ENCODE measurements at regions not wholly inside any gene's neighbourhood (a gene's known extent, or its start where the extent isn't known, plus 50 kb on each side); places are given as distances from the start of the nearest gene placed in this dataset.
A peak's percentile ranks its signal among the peaks of the same experiment; 100 is the strongest.

DNA sequence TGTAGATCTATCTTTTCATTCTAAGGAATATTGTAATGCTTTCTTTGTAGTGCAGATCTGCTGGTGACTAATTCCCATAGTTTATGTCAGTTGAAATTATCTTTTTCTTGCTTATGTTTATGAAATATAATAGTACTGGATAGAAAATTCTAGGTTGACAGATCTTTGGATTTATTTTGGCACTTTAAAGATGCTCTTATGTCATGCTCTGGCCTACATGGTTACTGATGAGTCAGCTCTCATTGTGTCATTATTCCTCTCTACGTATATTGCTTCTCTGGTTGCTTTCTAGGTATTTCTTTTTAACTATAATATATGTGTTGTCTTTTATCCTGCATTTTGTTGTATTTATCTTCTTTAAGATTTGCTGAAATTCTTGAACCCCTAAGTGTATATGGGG, 955.5 kb upstream of the CHORDC1 start:
- intact Hi-C loops (cut with DNase I): no loop called here
- no peak for DNase-seq

DNA sequence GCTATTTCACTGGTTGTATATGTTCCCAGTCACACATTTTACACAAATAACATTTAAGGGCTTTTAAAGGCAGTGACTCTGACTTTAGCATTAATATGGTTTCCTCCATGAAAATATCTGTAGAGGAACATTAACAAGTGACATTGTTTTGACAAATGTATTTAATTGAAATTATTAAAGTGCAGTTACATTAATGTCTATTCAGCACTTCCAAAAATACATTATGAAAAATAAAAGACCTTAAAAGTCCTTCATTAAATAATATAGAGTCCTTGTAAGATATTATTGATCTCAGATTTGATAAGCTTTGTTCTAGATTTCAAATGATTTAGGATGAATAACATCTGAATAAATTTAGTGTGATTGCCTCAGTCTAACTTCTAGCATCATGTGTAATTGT, 951.9 kb upstream of the CHORDC1 start:
- intact Hi-C loops (cut with DNase I): no loop called here
- no peak for DNase-seq

DNA sequence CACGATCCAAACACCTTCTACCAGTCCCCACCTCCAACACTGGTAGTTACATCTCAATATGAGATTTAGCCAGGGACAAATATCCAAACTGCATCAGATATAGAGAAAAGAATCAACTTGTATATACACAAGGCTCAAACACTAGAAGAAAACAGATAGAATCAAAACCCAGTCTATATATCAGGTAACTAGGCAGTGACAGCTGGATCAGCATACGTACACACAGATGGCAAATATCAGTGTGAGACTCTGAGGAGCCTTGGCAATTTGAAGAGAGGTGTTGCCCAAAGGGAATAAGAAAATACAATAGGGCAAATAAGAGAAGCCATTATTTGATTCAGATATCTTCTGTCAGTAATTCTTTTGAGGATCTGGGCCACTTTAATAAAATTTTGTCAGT, 951.3 kb upstream of the CHORDC1 start:
- intact Hi-C loops (cut with DNase I): no loop called here
- no peak for DNase-seq

- intact Hi-C loops (cut with DNase I): no loop called here
These were observed 950.9 kb upstream of the CHORDC1 start for GRCh38 chr11:91173701-91174100.

GRCh38 chr11:91170711-91171110, 947.9 kb upstream of the CHORDC1 start:
- intact Hi-C loops (cut with DNase I): no loop called here
- DNase-seq: no peak

More at GRCh38 chr11:91173701-91174100, 950.9 kb upstream of the CHORDC1 start:
- no peak for DNase-seq

DNA sequence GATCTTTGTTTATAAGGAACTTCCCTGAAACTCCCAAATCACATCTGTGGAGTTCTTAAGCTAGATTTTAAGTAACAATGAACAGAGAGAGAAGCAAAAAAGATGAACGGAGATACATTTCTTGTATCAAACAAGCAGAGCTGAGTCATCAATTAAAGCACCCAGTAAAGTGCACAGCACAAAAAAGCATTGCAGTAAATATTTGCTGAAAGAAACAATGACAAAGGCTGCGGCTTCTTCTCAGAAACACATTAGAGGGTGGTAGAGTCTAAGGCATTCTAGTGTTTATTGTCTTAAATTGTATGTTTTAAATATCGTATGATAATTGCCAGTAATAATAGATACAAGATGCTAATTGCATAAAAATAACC, 941.6 kb upstream of the CHORDC1 start:
- no peak for DNase-seq
- intact Hi-C loops (cut with DNase I): no loop called here

DNA sequence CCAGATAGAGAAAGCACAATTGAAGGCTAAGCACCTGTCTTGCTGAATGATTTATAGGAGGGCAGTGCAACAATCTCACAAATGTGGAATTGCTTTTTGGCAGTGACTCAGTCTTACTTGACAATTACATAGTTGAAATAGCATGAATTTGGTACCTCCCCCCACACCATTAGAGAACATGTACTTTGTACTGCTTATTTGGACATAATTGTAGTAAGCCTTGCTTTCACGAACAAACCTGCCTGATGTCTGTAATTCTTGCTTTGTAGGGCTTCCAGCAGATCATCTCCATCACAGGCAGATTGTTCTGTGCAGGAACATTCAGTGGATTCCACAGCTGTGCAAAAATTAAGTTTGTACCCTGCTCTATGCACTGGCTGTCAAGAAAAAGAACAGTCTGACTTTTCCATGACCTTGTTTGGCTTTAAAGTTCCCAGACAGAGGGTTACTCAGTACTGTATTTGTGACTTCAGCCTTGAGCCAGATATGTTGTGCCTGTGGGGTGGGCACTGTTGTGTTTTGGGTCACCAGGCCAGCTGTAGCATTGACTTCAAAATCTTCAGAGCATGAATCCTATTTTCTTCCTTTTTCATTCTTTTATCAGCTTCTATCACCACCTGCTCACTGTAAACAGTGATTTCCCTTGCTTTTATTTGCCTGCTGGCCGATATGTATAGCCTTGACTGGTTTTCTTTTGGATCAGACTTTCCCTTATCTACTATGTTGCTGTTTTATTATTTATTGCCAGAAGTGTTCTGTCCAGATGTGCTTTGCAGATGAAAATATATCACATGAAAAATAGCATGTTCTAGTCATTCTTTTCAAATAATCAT, 941.0 kb upstream of the CHORDC1 start:
- intact Hi-C loops (cut with DNase I): no loop called here
- peak in 2 of 42 donors; percentile 6 to 8 for DNase-seq

GRCh38 chr11:91160661-91161060, 937.8 kb upstream of the CHORDC1 start:
- no peak for DNase-seq
- intact Hi-C loops (cut with DNase I): no loop called here

- intact Hi-C loops (cut with DNase I): no loop called here
- no peak for DNase-seq
These were observed 936.2 kb upstream of the CHORDC1 start for GRCh38 chr11:91158891-91159537.

DNA sequence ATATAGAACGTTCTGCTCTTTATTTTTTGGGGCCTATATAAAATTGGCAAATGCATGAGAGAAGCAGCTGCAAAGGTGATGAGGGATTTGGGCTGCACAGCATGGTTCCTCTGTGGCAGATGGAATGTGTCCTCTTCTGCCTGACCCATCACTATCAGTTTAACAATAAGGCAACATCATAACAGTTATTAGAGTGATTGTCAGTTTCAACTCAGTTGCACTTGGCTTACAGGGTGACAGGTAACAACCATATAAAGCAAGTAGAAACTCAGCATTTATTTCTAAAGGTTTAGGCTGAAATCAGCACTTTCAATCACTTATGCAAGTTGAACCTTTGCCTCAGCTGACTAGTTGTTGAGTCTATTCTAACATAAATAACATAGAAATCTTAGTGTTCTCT, 935.4 kb upstream of the CHORDC1 start:
- intact Hi-C loops (cut with DNase I): no loop called here
- DNase-seq: no peak

GRCh38 chr11:91156041-91156440, 933.2 kb upstream of the CHORDC1 start:
- DNase-seq: no peak
- intact Hi-C loops (cut with DNase I): no loop called here

- intact Hi-C loops (cut with DNase I): no loop called here
- no peak for DNase-seq
These were observed 925.0 kb upstream of the CHORDC1 start for GRCh38 chr11:91147885-91148284.

GRCh38 chr11:91141655-91142054, 918.8 kb upstream of the CHORDC1 start:
- intact Hi-C loops (cut with DNase I): no loop called here

DNA sequence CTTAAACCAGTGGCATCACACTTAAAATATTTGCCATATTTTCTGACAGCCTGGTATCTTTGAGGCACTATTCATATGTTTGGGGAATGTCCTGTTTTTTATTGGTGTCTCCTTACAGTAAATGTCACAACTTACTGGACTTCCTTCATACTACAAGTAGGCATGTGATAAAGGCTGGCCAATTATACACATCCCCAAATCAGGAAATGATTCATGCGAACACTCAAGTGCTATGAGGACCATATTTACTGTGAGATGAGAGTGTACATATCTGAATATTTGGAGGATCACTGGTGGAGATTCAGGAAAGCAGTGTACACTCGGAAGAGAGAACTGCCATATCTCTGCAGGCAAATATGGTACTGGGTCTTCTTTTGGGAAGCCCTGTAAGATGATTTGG, 913.8 kb upstream of the CHORDC1 start:
- no peak for DNase-seq
- intact Hi-C loops (cut with DNase I): no loop called here

More at GRCh38 chr11:91141655-91142054, 918.8 kb upstream of the CHORDC1 start:
- DNase-seq: no peak

- no peak for DNase-seq
- intact Hi-C loops (cut with DNase I): no loop called here
These were observed 910.5 kb upstream of the CHORDC1 start for GRCh38 chr11:91133361-91133760.

GRCh38 chr11:91129596-91129995, 906.7 kb upstream of the CHORDC1 start:
- intact Hi-C loops (cut with DNase I): no loop called here
- no peak for DNase-seq

DNA sequence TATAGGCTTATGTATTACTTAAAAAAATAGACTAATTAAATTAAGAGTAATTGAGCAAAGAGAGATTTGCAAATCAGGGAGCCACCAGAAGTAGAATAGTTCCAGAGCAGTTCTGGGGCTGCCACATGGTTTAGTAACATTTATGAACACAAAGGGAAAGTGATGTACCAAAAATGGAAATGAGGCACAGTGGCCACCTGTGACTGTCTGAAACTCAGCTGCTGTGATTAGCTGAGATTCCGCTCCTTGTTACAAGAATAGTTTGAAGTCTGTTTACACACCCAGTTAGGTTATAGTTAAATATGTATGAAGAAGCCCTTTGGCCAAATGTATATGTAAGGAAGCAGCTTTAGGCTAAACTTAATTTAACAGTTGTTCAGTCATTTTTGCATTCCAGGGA, 901.5 kb upstream of the CHORDC1 start:
- intact Hi-C loops (cut with DNase I): no loop called here
- no peak for DNase-seq

DNA sequence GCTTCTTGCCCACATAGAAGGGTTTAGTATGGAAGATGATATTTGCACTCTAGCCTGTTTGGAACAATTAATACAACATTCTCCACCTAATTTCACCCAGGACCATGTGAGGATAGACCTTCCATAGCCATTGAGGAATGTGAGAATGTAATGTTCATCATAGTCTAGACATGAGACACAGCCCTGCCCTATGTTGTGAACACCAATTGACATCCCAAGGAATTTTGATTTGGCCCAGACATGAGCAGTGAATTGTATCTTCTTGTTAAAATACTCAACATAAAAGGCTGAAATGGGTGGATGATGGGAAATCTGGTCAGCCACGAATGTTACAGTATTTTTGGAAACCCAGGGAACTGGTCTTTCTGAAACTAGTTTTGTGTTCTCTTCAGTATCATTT, 892.3 kb upstream of the CHORDC1 start:
- intact Hi-C loops (cut with DNase I): no loop called here
- no peak for DNase-seq

DNA sequence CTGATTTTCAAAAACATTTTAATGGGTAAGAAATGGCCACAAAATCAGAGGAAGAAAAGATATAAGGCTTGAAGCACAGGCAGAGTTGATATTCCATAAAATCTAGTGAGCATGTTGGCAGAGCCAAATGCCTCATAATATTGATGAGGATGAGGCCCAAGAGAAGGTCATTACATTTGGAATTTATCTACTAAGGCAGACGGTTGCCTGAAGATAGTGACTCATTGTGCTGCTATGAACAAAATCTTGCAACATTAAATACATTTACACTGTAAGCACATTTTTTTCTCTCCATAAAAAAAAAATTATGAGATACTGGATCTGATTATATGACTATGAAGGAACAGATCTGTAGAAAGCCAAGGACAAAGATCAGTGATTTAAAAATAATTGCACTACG, 881.4 kb upstream of the CHORDC1 start:
- intact Hi-C loops (cut with DNase I): no loop called here
- no peak for DNase-seq

GRCh38 chr11:91100427-91100826, 877.6 kb upstream of the CHORDC1 start:
- intact Hi-C loops (cut with DNase I): no loop called here
- DNase-seq: no peak

- DNase-seq: no peak
- intact Hi-C loops (cut with DNase I): no loop called here
These were observed 874.2 kb upstream of the CHORDC1 start for GRCh38 chr11:91097083-91097482.

Measured in head of caudate nucleus (tissue), 42 donors.